Activated CD8-positive, alpha-beta memory T cell treated with anti-CD3 and anti-CD28 coated beads for 48 hours (primary cell): ENCODE measurements at regions not wholly inside any gene's neighbourhood (a gene's known extent, or its start where the extent isn't known, plus 50 kb on each side); places are given as distances from the start of the nearest gene placed in this dataset.

ENCODE experiments used
- DNase-seq, 3 experiments: peaks; one replicate each; pipeline ENCODE4 v3.0.0-alpha.2; 2020; ENCODE audit warnings: low read depth in 2 of 3, low spot score in 2 of 3

DNA sequence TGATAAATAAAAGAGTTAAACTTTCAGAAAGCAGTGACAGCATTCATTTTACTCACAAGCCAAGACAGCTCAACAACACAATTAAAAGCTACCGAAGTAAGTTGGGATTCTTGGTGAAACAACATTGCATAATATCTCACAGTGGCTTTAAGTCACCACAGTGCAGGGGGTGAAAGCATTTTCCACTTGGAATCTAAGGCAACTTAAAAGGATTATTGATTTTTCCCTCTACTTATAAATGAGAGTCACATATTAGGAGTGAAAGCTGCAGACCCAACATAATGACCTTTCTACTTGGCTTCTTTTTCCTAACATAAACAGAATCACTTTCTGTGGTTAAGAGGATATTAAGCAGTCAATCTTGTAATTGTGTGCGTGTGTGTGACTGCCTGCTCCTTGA lies 536.6 kb upstream of the CXADR start:
- DNase-seq: no peak

DNA sequence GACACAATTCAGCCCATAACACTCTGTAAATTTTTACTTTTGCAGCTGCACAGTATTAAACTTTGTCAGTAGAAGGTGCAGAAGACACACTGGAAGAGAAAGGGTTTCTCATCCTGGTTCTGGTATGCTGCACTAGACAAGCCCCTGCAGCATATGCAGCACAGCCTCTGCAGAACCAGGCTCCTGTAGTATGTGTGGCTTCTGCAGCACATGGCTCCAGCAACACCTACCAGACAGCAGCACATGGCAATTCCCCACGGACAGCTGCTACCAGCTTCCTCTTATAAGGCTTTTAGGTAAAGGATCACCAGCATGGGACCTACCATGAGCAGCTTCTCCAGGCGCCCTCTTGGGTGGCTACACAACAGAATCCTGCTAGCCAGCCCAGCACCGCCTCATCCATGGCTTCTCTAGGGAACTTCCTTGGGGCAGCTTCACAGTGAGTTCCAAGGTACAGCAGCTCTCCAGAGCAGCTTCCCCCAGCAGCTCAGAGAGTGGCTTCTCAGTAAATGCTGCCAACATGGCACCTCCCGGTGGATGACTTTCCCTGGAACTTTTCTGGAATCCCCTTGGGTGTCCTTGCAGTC lies 534.4 kb upstream of the CXADR start:
- DNase-seq: no peak

DNA sequence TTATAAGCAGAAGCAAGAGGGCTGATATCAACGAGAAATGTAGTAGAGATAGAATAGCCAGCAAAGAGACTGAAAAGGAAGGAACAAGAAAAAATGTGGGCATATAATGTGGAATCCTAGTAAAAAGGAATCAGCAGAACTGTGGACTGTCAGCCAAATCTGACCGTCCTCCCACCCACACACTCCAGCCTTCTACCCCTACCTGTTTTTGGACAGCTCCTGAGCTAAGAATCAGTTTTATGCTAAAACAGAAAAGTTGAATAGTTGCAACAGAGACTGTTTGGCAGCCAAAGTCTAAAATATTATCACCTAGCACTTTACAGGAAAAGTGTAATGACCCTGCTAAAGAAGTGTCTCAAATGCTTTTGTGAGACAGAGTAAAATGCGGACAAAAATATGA lies 533.3 kb upstream of the CXADR start:
- no peak for DNase-seq

DNA sequence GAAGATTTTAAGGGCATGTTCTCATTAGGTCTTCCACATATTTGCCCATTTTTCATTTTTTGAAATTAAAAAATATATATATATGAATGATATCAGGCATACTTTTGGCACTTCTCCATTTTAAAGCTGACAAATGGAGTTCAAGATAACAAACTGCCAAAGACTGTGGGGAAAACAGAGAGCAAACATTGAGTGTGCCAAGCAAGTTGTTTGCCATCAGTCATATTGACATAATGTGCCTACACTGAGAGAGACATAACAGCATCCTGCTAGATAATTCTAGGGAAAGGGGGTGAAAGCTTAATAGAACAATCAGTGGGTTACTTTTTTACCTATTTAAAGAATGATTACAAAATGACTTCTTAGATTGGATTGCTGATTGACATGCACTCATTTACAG lies 529.4 kb upstream of the CXADR start:
- DNase-seq: no peak

DNA sequence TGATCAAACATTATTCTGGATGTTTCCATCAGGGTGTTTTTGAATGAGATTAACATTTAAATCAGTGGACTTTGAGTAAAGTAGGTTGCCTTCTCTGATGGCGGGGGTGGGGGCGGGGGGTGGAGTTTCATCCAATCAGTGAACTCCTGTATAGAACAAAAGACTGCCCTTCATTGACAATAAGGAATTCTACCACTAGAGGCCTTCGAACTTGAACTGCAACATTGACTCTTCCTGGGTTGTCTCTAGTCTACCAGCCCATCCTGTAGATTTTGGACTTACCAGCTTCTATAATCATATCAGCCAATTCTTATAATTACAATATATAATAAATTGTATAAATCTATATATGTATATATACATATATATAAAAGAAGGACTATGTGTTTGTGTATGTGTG lies 520.4 kb upstream of the CXADR start:
- no peak for DNase-seq

DNA sequence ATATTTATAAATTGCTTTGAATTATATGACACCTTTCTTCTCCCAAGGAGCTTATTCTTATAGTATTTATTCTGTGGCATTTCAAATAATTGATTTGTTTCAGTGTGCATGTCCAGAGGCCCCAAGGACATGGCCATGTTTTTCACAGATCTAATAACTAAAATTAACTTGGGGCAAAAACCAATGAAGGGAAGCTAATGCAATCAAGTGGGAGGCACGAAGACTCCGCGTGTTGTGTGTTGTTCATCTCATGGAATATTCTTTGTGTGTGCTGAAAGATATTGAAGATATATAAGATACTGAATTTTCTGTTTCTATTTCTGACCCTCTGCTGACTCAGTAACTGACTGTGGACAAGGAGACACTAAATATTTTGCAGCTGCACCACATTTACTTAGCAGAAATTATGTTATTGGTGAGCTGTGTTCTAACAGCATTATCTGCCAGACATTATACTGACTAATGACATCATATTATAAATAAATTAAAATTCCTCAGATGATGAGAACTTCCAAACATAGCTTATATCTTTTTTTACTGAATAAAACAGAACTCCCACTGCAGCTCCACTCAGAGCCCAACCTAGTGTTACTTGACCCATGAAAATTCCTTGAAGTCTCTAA lies 519.3 kb upstream of the CXADR start:
- no peak for DNase-seq

DNA sequence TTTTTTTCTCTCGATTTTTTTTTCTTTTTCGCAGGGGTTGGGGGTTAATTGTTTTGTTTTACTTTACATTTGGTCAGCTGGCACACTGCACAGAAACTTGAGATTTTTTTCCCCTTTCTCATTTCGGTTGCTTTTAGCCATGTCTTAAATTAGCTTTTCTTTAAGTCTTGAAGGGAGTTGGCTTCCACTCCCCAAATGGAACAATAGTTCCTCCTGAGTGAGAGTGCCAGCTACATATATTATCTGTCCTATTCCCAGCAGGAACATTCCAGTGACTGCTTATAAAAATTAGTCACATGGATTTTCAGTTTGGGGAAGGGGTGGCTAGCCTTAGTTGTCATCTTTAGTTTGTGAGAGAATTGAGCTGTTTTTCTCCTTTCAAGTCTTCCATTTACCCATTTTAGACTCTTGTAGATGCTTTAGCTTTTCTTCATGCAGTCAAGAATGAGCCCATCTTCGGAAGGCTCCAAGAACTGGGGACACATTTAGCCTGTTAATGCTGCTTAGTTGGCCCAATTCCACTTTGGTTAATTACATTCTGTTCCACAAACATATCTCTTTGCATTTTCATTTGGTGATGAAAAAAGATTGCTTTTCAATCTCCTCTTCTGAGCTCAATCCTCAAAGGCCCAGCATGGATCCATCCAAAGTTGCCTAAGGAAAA lies 510.1 kb upstream of the CXADR start:
- no peak for DNase-seq

DNA sequence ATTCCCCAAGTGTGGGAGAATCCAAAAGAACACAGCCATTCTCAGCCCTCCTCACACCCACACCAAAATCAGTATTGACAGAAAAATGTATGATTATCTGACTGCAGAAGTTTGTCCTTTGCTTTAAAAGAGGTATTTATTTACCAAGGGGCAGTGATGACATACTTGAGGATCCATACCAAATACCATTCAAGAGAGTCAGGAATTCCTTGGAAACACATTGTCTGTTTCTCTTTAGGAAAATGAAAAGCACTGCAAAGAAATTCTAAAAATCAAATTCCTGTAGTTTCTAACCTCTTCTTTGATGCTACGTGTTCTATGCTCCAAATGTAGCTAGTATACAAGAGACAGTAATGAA lies 509.6 kb upstream of the CXADR start:
- no peak for DNase-seq

DNA sequence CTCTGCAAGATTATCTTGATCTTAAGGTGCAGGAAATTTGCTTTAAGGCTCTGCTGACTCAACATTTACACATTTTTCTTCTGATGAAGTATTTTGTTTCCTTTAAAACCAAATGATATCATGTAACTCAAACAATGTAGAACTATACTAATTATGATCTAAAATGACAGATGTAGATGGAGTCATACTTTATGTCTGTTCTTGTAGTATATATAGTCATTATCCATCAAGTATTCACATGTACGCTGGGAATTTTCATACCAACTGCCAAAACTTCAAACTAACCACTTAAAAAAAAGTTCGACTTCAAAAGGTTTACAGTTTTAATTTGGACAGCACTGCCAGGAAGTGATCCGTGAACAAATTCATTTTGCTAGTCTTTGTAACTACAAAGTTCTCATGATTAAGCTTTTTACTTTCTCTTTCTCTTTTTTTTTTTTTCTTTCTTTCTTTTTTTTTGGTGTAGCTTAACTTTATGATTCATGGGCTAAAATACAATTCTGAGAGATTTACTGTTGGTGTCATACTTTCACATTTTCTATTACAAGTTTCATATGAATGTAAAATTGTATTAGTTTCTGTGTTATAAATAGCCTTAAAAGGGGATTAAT lies 509.0 kb upstream of the CXADR start:
- no peak for DNase-seq

DNA sequence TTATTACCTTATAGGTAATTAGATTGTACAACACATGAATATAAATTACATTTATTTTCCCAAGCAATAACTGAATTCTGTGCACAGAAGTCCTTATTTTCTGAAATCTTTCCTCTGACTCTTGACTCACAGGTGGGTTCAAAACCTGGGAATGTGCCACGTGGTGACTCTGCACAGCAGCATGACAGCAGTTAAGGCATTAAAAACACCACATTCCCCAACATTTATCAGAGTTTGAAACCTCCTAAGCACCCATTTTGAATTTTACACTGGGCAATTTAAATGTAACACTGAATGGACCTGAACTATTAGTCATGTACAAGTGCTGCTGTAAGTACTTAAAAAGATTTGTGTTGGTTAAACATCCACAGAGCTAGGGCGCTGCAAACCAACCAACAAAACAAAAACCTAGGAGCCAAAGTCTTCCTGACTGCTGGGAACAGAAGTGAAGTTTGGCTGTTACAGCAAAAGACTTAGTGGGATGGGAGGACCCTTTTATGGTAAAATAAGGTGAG lies 480.6 kb upstream of the CXADR start:
- no peak for DNase-seq

DNA sequence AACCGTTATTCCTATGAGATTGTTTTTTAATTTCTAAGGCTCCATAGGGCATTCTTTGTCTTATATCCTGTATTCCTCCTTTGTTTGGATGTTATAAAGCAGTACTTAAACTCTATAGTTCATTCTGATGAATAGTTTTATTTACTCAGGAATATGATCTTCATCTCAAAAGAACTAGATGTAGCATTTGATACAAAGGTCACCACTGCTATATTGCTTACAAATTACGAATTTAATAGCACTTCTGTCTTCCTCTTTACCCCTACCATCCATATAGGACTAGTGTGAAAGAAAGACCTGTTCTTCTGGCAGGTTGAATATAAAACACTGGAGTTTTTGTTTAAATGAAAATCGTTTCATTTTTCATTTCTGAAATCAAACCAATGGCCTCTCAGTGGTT lies 468.1 kb upstream of the CXADR start:
- no peak for DNase-seq

DNA sequence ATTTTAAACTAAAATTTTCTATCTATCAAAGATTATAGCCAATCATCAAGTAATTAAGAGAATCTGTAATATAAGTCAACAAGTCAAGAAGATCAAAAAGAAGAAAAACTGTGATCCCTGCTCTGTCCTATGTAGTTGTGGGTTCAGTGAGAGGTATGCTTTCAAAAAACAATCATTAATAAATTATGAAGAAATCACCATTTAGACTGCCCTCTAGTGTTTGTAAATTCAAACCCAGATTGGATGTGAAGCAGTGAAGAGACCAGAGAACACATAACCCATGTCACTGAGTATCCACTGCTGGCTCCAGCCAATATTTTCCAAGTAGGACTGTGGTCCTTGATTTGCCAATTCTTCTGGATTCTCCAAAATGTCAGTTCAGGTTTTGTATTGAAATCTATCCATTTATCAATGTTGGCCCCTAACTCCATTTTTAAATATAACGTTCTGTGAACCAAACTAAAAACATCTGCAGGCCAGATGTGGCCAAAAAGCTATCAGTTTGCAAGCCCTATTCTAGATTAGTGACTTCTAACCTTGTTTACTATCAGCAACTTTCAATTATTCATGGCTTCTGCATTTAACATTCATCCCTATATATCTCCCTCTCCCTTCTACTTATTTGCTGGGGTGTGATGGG lies 467.5 kb upstream of the CXADR start:
- DNase-seq: no peak

DNA sequence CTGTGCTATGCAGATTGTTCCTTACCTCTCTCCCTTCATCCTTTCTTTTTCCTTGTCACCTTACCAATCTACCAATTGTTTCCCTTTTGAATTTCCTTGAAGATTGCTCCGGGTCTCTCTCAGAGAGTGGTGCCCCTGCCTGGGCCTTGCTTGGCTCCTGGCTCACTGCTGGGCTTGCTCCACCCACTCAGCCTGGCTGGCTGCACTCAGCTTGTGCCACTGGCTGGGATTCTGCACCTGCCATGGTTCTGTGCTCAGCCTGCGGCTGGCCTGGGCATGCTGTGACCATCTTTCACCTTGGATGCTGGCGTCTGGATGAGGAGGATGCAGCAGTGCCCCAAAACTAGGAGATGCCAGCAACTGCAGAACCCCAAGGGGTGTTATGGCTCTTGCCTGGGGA lies 463.9 kb upstream of the CXADR start:
- no peak for DNase-seq

DNA sequence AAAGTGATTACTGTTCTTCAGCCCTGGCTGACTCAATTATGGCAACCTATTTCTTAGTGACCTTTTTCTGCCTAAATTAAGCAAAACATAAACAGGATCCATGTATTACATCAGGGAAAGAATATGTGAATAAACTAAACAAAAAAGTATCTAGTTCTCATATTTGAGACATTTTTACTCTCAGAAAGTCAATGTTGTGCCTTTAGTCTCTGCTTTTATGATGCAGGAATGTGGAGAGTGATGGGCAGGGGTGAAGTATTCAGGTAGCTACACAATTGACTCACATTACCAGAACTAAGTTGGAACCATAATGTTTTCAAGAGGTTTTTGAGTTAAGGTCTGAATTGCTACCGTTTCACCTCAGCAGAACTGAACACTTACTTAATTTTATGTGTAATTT lies 462.7 kb upstream of the CXADR start:
- DNase-seq: no peak

DNA sequence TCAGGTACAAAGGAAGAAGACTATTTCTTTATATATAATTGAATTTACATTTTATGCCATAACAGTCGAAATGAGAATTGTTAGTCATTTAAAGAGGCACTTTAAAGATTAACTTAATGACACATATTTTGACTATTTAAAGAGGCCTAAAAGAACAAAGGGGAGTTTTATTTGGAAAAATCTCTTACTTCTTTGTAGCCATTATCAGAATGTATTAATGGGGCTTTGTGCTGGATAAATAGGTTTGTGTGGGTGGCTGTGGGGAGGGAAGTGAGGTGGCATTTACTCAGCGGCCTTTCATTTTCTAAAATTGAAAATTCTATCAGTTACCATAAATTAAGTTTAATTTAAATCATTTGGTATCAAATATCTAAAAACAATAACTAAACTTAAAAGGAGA lies 462.2 kb upstream of the CXADR start:
- no peak for DNase-seq

DNA sequence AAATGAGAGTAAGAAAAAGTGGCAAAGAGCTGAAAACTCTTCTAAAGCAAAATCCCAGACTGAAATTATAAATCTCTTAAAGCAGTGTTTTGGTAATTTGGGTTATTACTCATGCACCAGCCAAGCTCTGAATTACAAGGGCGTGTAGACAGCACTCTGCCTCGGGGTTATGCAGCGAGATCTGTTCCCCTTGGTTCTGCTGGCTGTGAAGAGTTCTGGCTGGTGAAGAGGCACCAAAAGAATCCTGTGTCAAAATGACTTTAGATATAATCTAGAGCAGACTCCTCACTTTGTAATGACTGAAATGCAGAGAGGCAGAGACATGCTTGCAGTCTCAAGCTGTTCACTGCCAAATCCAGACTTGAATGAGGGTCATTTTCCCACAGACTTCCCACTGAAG lies 461.8 kb upstream of the CXADR start:
- no peak for DNase-seq

DNA sequence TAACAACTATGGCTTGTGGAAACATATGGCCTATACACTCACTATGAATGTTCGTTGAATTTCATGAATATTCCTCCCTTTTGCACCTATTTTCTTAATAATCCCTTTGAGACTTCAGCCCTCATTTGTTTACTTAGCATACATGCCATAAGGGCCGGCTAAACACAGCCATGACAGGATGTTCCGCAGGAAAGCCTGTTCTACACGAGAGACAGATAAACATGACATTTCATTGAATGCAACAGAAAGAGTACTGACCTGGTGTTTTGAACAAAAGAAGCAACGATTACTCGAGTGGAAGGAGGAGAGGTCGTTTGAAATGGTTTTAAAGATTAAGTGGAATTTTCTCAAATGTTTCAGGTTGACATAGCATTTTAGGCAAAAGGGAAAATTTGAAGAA lies 459.5 kb upstream of the CXADR start:
- no peak for DNase-seq

DNA sequence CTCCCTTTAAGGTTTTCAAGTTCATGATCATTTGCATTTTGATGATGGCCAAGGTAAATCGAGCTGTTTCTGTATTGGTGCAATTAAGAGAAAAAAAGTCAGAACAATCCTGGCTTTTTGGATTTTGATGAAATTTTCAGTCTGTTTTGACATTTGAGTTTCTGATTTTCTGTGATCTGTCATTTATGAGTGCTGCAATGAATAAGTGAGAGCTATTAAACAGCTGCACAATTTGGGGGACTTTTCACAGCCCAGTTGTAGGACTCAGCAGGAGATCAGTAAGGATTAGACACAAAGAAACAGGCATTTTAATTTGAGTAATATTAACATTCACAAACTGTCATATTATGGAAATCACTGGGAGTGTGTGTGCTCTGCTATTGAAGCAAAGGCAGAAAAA lies 452.9 kb upstream of the CXADR start:
- no peak for DNase-seq

DNA sequence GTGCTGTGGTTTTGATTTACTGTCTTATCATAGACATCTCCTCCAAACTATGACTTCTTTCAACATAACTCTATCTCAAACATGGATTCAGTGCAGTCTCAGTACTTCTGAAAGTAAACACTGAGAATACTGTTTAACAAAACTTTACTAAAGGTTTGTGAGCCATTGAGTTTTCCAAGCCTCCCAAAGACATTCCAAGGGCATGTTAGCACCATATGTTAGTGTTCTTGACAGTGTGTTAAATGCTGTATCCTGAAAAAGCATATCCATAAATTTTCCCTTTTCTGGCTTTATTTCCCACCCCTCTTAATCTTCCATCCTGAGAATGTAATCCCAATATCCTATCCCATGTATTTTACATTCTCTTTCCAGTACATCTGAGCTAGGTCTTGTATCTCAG lies 446.8 kb upstream of the CXADR start:
- no peak for DNase-seq

DNA sequence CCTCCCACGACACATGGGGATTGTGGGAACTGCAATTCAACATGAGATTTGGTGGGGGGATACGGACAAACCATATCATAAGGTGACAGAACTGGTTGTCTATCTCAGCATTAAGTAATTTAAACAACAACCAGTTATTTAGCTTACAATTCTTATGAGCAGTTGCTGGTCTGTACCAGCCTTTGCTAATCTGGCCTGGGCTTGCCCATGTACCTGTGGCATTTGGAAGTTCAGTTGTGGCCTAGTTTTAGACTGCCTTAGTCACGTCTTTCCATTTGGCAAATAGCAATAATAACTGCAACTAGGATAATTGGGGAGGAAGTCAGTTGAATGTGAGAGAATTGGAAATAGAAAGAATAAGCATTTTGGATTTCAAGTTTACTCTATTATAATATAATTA lies 441.8 kb upstream of the CXADR start:
- DNase-seq: no peak

DNA sequence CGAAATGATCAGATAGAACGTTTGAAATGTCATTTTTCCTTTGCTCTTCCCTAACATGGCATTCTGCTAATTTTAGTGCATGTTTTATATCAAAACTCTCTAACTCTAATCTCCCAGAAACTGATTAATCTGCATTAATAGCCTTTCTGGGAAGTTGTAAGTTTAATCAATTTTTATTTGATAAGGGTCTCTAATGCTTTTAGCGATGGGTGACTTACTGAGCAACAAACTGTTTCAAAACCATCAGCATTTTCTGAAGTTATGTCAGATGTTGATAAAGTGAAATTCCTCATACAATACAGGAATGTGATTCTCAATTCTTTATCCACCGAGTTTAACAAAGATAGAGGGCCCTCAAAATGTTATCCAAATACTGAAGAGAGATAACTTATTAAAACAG lies 431.6 kb upstream of the CXADR start:
- no peak for DNase-seq
